Astrocyte (in vitro differentiated cells and primary cell): ENCODE measurements at regions not wholly inside any gene's neighbourhood (a gene's known extent, or its start where the extent isn't known, plus 50 kb on each side); places are given as distances from the start of the nearest gene placed in this dataset.

ENCODE experiments used
- EZH2 ChIP-seq: IDR thresholded peaks from 2 replicates; pipeline ENCODE4 v1.6.1; 2012; ENCODE audit warnings: mild to moderate bottlenecking, low read length, inconsistent platforms; ENCODE audit not compliant: insufficient read depth
- TF ChIP-seq, protein P1 (sequence below): IDR thresholded peaks from 2 replicates; pipeline ENCODE4 v1.5.1; 2011; ENCODE audit warnings: low read depth, mild to moderate bottlenecking, inconsistent platforms, low read length, moderate library complexity; ENCODE audit not compliant: insufficient read depth

DNA sequence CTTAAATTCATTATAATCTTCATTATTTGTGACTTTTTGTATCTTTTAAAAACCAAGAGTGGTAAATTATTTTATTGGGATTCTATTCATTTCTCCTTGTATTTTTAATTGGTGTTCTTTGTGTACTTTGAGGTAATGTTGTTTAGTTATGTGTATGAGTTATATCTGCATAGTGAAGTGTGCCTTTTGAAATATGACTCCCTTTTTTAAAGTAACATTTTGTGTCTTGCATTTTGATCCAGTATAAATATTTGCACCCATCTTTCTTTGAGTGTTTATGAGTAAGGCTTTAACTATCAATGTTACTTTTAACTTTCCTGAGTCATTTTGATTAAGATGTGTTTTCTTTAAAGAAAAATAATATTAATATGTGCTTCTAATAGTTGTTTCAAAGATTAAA, 90.0 kb upstream of the MYOCD start:
- no peak for TF ChIP-seq EZH2
- TF ChIP-seq, protein P1, sequence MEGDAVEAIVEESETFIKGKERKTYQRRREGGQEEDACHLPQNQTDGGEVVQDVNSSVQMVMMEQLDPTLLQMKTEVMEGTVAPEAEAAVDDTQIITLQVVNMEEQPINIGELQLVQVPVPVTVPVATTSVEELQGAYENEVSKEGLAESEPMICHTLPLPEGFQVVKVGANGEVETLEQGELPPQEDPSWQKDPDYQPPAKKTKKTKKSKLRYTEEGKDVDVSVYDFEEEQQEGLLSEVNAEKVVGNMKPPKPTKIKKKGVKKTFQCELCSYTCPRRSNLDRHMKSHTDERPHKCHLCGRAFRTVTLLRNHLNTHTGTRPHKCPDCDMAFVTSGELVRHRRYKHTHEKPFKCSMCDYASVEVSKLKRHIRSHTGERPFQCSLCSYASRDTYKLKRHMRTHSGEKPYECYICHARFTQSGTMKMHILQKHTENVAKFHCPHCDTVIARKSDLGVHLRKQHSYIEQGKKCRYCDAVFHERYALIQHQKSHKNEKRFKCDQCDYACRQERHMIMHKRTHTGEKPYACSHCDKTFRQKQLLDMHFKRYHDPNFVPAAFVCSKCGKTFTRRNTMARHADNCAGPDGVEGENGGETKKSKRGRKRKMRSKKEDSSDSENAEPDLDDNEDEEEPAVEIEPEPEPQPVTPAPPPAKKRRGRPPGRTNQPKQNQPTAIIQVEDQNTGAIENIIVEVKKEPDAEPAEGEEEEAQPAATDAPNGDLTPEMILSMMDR: no peak
